ENCODE measurements at regions not wholly inside any gene's neighbourhood (a gene's known extent, or its start where the extent isn't known, plus 50 kb on each side); places are given as distances from the start of the nearest gene placed in this dataset.
A peak's percentile ranks its signal among the peaks of the same experiment; 100 is the strongest.

DNA sequence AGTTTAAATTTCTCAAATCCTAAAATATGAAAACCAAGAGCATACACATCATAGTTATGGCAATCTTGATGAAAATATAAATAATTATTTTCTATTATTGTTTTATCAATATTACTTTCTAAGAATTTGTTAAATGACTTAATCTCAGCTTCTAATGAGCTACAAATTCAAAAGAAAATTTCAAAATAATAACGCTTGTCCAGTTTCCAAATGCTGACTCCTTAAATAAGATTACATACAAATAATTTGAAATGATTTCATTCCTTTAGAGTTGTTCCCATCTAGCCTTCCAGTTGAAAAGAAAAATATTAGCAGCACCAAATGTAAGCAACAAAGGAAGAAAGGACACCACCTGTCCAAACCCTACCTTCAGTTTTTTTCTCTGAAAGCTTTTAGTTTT, 82.4 kb upstream of the COL5A2 start:
- WGBS, result 99% methylated on average over 1 of the region's 1 CpG
- no peak overlapping the region for H3K27ac ChIP-seq (ENCODE audit: low read depth in 1 of 2, low read length in 1 of 2)
- H3K4me3 ChIP-seq (ENCODE audit: low read length in 2 of 2), result no peak overlapping the region
- H3K36me3 ChIP-seq (ENCODE audit: control insufficient read depth in 2 of 2, insufficient read depth in 2 of 2, low read length in 1 of 2), result no peaks in the 10 kb centered on the region
- H3K9me3 ChIP-seq (ENCODE audit: control insufficient read depth in 2 of 2, insufficient read depth in 1 of 2, low read length in 1 of 2), result no peaks in the 10 kb centered on the region
- no peaks in the 10 kb centered on the region for H3K27me3 ChIP-seq (ENCODE audit: control insufficient read depth in 2 of 2, insufficient read depth in 1 of 2, low read length in 1 of 2)
- H3K4me1 ChIP-seq (ENCODE audit: control insufficient read depth in 2 of 2, insufficient read depth in 2 of 2, low read length in 2 of 2), result no peaks in the 10 kb centered on the region
- no peak for DNase-seq (ENCODE audit: low read depth in 6 of 9, low spot score in 9 of 9)

DNA sequence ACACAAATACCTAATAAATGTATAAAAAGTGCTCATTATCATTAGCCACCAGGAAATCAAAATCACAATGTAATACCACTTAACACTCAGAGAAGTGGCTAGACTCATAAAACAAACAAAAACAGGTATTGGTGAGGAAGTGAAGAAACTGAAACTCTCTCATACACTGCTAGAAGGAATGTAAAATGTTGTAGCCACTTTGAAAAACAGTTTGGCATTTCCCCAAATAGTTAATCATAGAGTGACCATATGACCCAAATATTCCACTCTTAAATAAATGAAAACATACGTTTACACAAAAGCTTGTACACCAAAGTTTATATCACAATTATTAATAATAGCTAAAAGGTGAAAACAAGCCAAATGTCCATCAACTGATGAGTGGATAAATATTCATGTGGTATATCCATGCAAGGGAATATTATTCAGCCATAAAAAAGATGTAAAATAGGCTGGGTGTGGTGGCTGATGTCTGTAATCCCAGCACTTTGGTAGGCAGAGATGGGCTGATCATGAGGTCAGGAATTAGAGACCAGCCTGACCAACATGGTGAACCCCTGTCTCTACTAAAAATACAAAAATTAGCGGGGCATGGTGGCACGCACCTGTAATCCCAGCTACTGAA, 86.2 kb upstream of the COL5A2 start:
- H3K36me3 ChIP-seq (ENCODE audit: control insufficient read depth in 2 of 2, insufficient read depth in 2 of 2, low read length in 1 of 2), result no peaks in the 10 kb centered on the region

DNA sequence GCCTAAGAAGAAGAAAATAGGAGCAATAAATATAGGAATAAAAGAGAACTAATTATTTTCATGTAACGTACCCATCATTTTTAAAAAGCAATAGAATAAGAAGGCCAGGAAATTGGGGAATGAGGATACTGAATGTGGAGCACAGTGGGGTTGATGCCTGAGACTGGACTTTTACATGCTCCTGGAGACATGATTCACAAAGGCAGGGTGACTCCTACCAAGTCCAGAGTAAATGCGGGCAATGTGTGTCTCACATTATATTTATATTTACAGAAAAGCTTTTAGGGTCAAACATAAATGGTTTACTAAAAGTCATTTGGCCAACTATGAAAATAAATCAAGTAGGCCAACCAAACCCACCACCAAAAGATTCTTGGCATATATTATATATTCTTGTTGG, 87.9 kb upstream of the COL5A2 start:
- Histone ChIP-seq H3K4me3 (ENCODE audit: low read length in 2 of 2) (no peak overlapping the region), H3K27ac (ENCODE audit: low read depth in 1 of 2, low read length in 1 of 2) (peak overlapping the region in 1 of 2 donors; percentile 31), H3K4me1 (ENCODE audit: control insufficient read depth in 2 of 2, insufficient read depth in 2 of 2, low read length in 2 of 2) (no peaks in the 10 kb centered on the region), H3K36me3 (ENCODE audit: control insufficient read depth in 2 of 2, insufficient read depth in 2 of 2, low read length in 1 of 2) (no peaks in the 10 kb centered on the region), H3K9me3 (ENCODE audit: control insufficient read depth in 2 of 2, insufficient read depth in 1 of 2, low read length in 1 of 2) (no peaks in the 10 kb centered on the region), H3K27me3 (ENCODE audit: control insufficient read depth in 2 of 2, insufficient read depth in 1 of 2, low read length in 1 of 2) (no peaks in the 10 kb centered on the region)
- WGBS, result 50% methylated on average over 2 of the region's 2 CpGs
- no peak for DNase-seq (ENCODE audit: low read depth in 6 of 9, low spot score in 9 of 9)

More for the DNA sequence above, 86.2 kb upstream of the COL5A2 start:
- no peaks in the 10 kb centered on the region for H3K9me3 ChIP-seq (ENCODE audit: control insufficient read depth in 2 of 2, insufficient read depth in 1 of 2, low read length in 1 of 2)
- H3K27me3 ChIP-seq (ENCODE audit: control insufficient read depth in 2 of 2, insufficient read depth in 1 of 2, low read length in 1 of 2), result no peaks in the 10 kb centered on the region
- no peak overlapping the region for H3K4me3 ChIP-seq (ENCODE audit: low read length in 2 of 2)
- DNase-seq (ENCODE audit: low read depth in 6 of 9, low spot score in 9 of 9), result no peak
- H3K27ac ChIP-seq (ENCODE audit: low read depth in 1 of 2, low read length in 1 of 2), result no peak overlapping the region
- H3K4me1 ChIP-seq (ENCODE audit: control insufficient read depth in 2 of 2, insufficient read depth in 2 of 2, low read length in 2 of 2), result no peaks in the 10 kb centered on the region
- 96% methylated on average over 3 of the region's 3 CpGs for WGBS

DNA sequence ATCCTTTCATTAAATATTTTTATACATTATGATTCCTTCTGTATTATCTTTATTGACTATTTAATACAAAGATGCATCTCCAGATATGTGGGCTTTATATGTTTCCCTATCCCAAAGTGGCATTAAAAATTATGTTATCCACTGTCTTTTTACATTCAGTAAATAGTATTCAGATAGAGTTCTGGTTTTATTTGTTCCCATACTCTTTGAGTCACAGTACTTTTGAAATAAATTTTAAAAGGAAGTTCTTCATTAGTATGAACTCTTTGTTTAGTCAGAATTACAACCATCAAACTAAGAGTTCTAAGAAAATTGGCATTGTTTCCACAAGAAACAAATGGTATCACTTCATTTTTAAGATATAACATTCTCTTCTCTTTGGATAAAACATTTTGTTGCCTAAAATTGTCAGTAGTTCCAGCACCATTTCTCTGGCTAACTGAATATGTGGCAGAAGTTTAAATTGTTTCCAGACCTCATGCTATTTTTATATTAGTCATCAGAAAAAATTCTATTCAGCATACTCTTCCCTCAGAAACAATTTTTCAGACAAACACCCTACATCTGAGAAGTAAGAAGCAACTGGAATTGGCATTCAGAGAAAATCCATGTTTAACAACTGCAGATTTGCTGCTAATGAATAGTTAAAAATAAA, 88.5 kb upstream of the COL5A2 start:
- Histone ChIP-seq H3K9me3 (ENCODE audit: control insufficient read depth in 2 of 2, insufficient read depth in 1 of 2, low read length in 1 of 2) (no peaks in the 10 kb centered on the region), H3K36me3 (ENCODE audit: control insufficient read depth in 2 of 2, insufficient read depth in 2 of 2, low read length in 1 of 2) (no peaks in the 10 kb centered on the region), H3K27me3 (ENCODE audit: control insufficient read depth in 2 of 2, insufficient read depth in 1 of 2, low read length in 1 of 2) (no peaks in the 10 kb centered on the region), H3K4me3 (ENCODE audit: low read length in 2 of 2) (no peak overlapping the region), H3K4me1 (ENCODE audit: control insufficient read depth in 2 of 2, insufficient read depth in 2 of 2, low read length in 2 of 2) (no peaks in the 10 kb centered on the region), H3K27ac (ENCODE audit: low read depth in 1 of 2, low read length in 1 of 2) (no peak overlapping the region)
- no peak for DNase-seq (ENCODE audit: low read depth in 6 of 9, low spot score in 9 of 9)

DNA sequence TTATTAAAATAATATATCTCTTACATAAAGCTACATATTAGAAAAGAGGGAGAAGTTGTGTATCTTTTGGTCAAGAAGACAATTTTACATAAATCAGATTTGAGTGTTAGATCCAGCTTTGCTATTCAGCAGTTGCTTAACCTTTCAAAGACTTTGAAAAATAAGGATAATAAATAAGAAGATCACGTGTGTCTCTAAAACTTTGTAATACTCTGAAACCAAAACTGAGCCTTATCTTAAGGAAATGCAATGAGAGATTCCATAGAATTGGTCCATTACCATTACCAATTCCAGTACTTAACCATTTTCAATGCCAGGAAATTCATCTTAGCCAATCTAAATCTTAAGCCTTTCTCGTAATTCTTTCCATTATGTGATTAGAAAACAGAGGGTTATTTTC, 89.2 kb upstream of the COL5A2 start:
- no peak overlapping the region for H3K27ac ChIP-seq (ENCODE audit: low read depth in 1 of 2, low read length in 1 of 2)
- no peaks in the 10 kb centered on the region for H3K9me3 ChIP-seq (ENCODE audit: control insufficient read depth in 2 of 2, insufficient read depth in 1 of 2, low read length in 1 of 2)
- no peak overlapping the region for H3K4me3 ChIP-seq (ENCODE audit: low read length in 2 of 2)
- H3K27me3 ChIP-seq (ENCODE audit: control insufficient read depth in 2 of 2, insufficient read depth in 1 of 2, low read length in 1 of 2), result no peaks in the 10 kb centered on the region
- no peaks in the 10 kb centered on the region for H3K36me3 ChIP-seq (ENCODE audit: control insufficient read depth in 2 of 2, insufficient read depth in 2 of 2, low read length in 1 of 2)
- DNase-seq (ENCODE audit: low read depth in 6 of 9, low spot score in 9 of 9), result no peak
- WGBS, result 96% methylated on average over 2 of the region's 2 CpGs
- H3K4me1 ChIP-seq (ENCODE audit: control insufficient read depth in 2 of 2, insufficient read depth in 2 of 2, low read length in 2 of 2), result no peaks in the 10 kb centered on the region

DNA sequence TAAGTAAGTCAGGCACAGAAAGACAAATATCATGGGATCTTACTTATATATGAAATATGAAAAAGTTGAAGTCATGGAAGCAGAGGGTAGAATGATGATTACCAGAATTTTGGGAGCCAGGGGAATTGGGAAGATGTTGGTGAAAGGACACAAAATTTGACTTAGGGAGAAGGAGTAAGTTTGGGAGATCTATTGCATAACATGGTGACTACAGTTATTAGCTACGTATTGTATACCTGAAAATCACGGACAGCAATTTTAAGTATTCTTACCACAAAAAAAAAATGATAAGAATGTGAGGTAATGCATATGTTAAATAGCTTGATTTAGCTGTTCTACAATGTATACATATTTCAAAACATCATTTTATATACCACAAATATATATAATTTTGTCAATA, 94.2 kb upstream of the COL5A2 start:
- 73% methylated on average over 2 of the region's 2 CpGs for WGBS
- no peaks in the 10 kb centered on the region for H3K4me1 ChIP-seq (ENCODE audit: control insufficient read depth in 2 of 2, insufficient read depth in 2 of 2, low read length in 2 of 2)
- no peak for DNase-seq (ENCODE audit: low read depth in 6 of 9, low spot score in 9 of 9)
- H3K9me3 ChIP-seq (ENCODE audit: control insufficient read depth in 2 of 2, insufficient read depth in 1 of 2, low read length in 1 of 2), result no peaks in the 10 kb centered on the region
- H3K27ac ChIP-seq (ENCODE audit: low read depth in 1 of 2, low read length in 1 of 2), result no peak overlapping the region
- H3K4me3 ChIP-seq (ENCODE audit: low read length in 2 of 2), result no peak overlapping the region
- no peaks in the 10 kb centered on the region for H3K36me3 ChIP-seq (ENCODE audit: control insufficient read depth in 2 of 2, insufficient read depth in 2 of 2, low read length in 1 of 2)
- H3K27me3 ChIP-seq (ENCODE audit: control insufficient read depth in 2 of 2, insufficient read depth in 1 of 2, low read length in 1 of 2), result no peaks in the 10 kb centered on the region

DNA sequence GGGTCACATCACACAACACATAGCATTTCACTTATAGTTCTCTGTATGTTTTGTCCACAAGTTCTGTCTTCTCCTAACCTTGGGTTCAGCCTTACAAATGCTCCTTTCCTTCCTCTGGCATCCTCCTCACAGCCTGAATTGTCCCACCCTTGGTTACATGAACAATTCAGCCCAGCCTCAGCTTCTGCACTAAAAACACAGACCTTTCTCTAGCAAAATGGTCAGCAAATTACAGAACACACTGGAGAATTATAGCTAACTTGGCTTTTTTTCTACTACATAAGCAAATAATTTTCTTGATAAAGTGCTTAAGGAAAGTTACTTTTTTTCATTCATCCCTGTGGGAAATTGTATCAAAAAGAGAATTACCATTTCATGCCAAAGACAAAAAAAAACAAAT, 94.8 kb upstream of the COL5A2 start:
- DNase-seq (ENCODE audit: low read depth in 6 of 9, low spot score in 9 of 9), result no peak
- H3K4me3 ChIP-seq (ENCODE audit: low read length in 2 of 2), result no peak overlapping the region
- no peaks in the 10 kb centered on the region for H3K4me1 ChIP-seq (ENCODE audit: control insufficient read depth in 2 of 2, insufficient read depth in 2 of 2, low read length in 2 of 2)

DNA sequence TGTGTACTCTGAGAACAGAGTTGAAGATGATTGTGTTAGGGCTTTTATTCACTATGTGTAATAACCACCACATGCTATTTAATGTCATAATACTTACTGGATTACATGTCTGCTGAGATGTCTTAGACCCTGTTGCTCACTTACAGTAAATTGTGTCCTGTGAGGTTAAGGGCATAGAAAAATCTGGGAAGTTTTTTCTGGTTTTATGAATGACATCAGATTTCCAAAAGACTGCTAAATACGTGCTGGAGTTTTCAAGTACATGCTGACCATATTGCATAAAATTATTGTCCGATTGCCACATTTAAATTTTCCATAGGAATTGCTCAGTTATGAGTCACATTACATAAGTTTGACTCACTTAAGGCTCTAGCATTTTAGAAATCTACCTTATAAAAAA, 96.7 kb upstream of the COL5A2 start:
- H3K4me3 ChIP-seq (ENCODE audit: low read length in 2 of 2), result no peak overlapping the region
- no peak overlapping the region for H3K27ac ChIP-seq (ENCODE audit: low read depth in 1 of 2, low read length in 1 of 2)
- H3K36me3 ChIP-seq (ENCODE audit: control insufficient read depth in 2 of 2, insufficient read depth in 2 of 2, low read length in 1 of 2), result no peaks in the 10 kb centered on the region
- no peak for DNase-seq (ENCODE audit: low read depth in 6 of 9, low spot score in 9 of 9)
- H3K4me1 ChIP-seq (ENCODE audit: control insufficient read depth in 2 of 2, insufficient read depth in 2 of 2, low read length in 2 of 2), result no peaks in the 10 kb centered on the region
- H3K9me3 ChIP-seq (ENCODE audit: control insufficient read depth in 2 of 2, insufficient read depth in 1 of 2, low read length in 1 of 2), result no peaks in the 10 kb centered on the region
- no peaks in the 10 kb centered on the region for H3K27me3 ChIP-seq (ENCODE audit: control insufficient read depth in 2 of 2, insufficient read depth in 1 of 2, low read length in 1 of 2)
- WGBS, result 95% methylated on average over 2 of the region's 2 CpGs

More for the DNA sequence above, 94.8 kb upstream of the COL5A2 start:
- no peaks in the 10 kb centered on the region for H3K27me3 ChIP-seq (ENCODE audit: control insufficient read depth in 2 of 2, insufficient read depth in 1 of 2, low read length in 1 of 2)
- no peaks in the 10 kb centered on the region for H3K36me3 ChIP-seq (ENCODE audit: control insufficient read depth in 2 of 2, insufficient read depth in 2 of 2, low read length in 1 of 2)
- no peak overlapping the region for H3K27ac ChIP-seq (ENCODE audit: low read depth in 1 of 2, low read length in 1 of 2)
- H3K9me3 ChIP-seq (ENCODE audit: control insufficient read depth in 2 of 2, insufficient read depth in 1 of 2, low read length in 1 of 2), result no peaks in the 10 kb centered on the region

DNA sequence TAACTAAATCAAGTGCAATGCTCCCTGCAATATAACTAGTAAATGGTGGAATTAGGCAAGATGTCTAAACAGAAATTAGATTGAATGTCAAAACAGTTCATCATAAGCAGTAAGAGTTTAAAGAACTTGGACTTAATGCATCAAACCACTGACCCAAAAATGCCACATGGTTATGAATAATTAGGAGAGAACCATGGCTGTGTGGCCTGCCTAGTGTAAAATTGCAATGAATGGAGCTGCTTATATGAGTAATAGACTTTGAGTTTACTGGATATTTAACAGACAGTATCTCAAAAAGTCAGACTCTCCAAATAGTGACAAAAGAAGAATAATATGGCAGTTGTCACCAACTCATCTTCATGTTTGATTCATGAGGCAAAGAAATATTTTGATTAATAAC, 101.6 kb upstream of the COL5A2 start:
- Histone ChIP-seq H3K36me3 (ENCODE audit: control insufficient read depth in 2 of 2, insufficient read depth in 2 of 2, low read length in 1 of 2) (no peaks in the 10 kb centered on the region), H3K27ac (ENCODE audit: low read depth in 1 of 2, low read length in 1 of 2) (no peak overlapping the region), H3K27me3 (ENCODE audit: control insufficient read depth in 2 of 2, insufficient read depth in 1 of 2, low read length in 1 of 2) (no peaks in the 10 kb centered on the region), H3K4me1 (ENCODE audit: control insufficient read depth in 2 of 2, insufficient read depth in 2 of 2, low read length in 2 of 2) (no peaks in the 10 kb centered on the region), H3K4me3 (ENCODE audit: low read length in 2 of 2) (no peak overlapping the region), H3K9me3 (ENCODE audit: control insufficient read depth in 2 of 2, insufficient read depth in 1 of 2, low read length in 1 of 2) (no peaks in the 10 kb centered on the region)
- DNase-seq (ENCODE audit: low read depth in 6 of 9, low spot score in 9 of 9), result no peak

Data from thymus (tissue), 11 donors.